NCI-H82 treated with DMSO at 0.1 percent for 48 hours (cell line): ENCODE measurements at regions not wholly inside any gene's neighbourhood (a gene's known extent, or its start where the extent isn't known, plus 50 kb on each side); places are given as distances from the start of the nearest gene placed in this dataset.

Experiments used
- DNase-seq: peaks from one replicate; lab custom pipeline; 2025; ENCODE audit not compliant: unreplicated experiment; lab: John Stamatoyannopoulos, UW

GRCh38 chr20:58600756-58601155, 50.3 kb upstream of the STX16 start:
- no peak for DNase-seq

DNA sequence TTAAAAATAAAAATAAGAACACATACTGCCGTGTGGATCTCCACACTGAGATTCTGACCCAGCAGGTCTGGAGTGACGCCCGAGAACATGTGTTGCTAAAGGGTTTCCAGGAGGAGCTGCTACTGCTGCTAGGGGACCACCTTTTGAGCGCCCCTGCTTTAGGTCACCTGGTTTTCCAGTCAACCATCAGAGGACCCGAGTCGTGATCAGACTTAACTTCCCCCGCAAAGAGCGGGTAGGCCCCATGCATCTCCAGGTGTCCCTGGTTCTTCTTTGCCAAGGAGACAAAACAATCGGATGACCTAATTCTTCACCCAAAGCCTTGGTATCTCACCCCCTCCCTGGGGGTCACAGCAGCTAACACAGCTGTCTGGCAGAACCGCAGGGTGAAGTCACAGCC, 51.1 kb upstream of the STX16 start:
- DNase-seq = no peak

DNA sequence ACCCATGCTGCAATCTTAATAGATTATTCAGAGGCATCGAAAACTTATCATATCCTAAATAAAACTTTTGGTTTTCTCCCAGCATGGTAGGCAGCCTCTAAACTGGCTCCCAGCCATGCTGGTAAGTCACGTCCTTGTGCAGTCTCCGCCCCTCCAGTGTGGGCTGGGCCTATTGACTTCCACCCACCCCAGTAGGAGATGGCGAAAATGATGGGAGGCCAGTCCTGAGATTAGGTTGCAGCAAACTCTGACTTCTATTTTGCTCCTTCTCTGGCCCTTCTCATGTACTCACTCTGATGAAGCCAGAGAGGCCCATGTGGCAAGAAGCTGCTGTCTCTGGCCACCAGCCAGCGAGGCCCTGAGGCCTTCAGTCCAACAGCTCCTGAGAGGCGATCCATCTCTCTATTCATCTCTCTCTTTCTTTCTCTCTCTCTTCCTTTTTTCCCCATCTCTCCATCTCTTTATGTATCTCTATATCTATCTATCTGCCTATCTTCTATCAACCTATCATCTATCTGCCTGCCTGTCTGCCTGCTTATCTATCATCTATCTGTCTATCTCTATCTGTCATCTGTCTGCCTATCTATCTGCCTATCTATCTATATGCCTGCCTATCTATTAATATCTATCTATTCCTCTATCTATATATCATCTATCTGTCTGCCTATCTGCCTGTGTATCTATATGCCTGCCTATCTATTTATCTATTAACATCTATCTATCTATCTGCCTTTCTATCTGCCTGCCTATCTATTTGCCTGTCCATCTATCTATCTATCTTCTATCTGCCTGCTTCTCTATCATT, 52.7 kb upstream of the STX16 start:
- no peak for DNase-seq

DNA sequence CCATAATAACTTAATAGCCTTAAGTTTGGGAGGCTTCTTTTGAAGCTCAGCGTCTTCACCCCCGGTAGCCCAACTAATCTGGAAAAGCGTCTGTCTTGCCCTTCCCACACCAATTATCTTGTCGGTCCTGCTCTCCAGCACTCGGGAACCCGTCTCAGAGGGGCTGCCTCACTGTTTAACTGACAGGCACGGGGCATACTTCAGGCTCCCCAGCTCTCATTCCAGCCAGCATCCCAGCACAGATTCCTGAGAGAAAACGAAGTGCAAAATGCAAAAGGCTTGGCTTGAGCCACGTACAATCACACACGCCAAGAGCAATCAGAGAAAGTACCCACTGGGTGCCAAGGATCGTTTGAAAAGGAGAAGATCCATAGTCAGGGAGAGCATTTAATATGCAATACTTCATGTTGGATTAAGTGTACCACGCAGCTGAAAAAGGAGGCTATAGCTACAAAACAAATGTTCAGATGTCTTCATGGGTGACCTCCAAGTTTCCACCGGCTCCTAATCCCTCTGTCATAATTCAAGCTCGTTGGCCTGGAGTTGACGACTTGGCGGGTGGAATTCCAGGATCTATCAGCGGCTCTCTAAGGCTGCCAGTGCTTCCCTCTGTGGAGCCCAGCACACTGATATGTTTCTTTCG, 53.7 kb upstream of the STX16 start:
- peak; percentile 52 for DNase-seq

DNA sequence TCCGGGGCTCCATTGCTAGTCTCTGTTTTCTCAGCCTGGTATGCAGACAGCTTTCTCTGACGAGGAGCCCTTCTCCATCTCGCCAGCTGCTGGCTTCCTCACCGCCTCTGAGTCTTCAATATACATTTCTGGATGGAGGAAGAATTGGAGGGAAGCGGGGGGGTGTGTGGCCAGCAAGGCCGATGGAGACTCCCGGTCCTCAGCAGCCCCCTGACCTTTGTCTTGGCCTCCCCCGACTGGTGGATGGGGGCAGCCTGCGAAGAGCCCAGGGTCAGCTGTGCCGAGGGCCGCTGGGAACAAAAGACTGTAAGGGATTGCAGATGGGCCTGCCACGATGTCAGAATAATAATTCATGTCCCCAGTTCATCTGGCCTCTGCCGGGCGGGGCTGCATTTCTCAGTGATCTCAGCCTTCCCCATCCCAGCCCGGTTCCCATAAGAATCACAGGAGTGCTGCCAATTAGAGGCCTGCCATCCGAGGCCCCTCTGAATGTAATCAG, 54.3 kb upstream of the STX16 start:
- DNase-seq = peak; percentile 97

GRCh38 chr20:58596244-58596643, 54.8 kb upstream of the STX16 start:
- no peak for DNase-seq

DNA sequence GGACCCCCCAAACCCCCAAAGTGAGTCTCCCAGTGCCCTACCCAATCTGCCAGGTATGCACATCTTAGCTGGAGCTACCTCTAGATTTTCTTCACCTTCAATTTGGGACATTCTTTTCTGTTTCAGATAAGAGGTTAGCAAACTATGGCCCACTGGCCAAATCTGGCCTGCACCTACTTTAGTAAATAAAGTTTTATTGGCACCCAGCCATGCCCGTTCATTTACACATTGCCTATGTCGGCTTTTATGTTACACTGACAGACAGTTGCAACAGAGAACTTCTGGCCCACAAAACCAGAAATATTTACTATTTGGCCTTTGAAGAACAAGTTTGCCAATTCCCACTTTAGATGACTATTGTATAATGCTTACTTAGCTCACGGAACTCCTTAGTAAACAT, 55.9 kb upstream of the STX16 start:
- DNase-seq = no peak

- no peak for DNase-seq
Measured at GRCh38 chr20:58593880-58594638, 57.0 kb upstream of the STX16 start.

DNA sequence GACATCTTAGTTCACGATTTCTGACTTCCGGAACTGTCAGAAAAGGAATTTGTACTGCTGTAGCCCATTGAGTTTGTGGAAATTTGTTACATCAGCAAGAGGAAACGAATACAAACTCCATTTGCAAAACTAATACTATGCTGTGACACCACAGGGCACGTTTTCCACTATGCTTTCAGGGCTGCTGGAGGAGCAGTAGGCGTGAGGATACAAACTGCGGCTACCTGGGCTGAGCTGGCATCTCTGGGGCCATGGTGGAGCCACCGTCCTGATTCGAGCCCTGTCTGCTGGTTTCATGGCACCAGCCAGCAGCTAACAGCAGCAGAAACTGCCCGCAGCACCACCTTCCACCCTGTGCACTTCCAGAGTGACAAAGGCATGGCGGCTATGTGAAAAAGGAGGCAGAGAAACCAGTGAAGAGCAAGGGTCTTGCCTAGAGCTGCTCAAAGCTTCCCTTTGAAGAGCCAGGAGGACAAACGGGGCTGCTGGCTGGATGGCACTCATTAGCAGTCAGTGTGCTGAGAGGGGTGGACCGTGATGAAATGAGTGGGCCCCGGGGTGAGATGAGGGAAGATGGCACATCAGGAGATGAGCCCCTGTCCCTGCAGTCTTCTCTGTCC, 58.9 kb upstream of the STX16 start:
- no peak for DNase-seq

DNA sequence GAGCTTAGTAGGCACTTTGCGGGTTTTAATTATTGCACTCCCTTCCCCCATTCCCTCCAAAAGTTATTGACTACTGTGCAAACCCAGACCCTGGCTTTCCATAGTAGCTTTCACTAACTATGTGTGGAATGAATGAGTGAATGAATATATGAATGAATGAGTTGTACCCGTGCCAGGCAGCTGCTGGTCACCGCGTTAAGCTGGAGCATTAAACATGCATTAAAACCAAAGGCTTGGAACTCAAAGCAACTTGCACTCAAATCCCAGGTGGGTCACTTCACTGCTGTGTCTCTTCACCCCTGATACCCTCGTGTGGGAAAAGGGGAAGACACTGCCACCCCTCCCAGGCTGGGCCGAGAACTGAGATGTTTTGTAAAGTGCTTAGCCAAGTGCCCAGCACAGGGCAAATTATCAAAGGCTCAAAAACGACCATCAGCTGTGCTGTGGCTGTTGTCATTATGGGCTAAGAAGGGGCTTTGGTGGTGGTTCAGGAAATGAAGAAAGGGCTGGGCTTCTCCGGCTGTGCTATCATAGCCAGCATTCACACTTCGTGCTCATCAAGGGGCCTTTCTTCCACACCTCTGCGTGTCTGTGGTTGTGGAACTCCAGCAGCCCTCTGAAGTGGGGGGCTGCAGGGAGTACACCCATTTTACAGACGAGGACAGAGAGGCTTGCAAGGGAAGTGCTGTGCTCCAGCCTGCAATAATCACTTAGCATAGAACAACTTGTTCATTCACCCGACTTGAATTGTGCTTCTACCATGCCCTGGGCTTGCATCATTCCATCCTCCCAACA, 60.2 kb upstream of the STX16 start:
- DNase-seq = no peak

DNA sequence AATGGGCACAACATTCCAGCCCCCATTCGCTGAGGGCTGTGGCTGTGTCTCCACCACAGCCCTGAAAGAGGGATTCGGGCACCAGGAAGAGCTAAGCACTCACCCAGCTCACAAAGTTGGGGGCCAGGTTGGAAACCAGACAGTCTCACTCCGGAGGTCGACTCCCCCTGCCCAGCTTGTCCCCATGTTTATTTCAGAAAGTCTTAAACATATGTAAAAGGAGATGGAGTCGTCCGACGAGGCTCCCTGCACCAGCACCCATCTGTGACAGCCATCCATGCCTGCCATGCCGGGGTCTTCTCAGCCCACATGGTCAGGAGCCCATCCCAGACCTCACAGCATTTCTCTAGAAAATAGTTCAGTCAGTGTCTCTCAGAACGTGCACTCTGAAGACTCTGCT, 63.6 kb upstream of the STX16 start:
- DNase-seq = no peak

DNA sequence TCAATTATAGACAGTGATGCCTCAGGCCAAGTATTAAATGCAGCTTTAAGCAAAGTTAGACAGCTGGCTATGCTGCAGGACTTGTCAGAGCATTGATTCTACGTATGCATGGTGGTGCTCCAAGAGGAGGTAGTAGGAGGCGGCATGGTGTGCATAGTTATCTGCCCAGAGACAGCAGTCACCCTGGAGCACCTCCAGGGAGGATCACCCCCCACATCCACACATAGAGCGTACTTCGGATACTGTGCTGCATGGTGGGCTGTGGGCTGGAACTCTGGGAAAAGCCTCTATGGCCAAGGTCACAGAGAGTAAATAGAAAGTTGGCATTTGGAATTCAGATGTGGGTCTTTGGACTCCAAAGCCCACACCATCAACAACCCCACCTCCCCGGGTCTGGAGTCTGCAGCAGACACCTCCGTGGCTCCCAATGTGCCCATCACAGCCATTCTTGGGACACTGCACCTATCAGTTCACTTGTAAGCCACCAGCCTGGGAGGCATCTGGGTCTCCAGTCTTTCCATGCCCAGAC, 64.5 kb upstream of the STX16 start:
- no peak for DNase-seq

GRCh38 chr20:58585753-58586540, 65.1 kb upstream of the STX16 start:
- DNase-seq = no peak

- no peak for DNase-seq
Measured at GRCh38 chr20:58584881-58585752, 66.0 kb upstream of the STX16 start.

- DNase-seq = no peak
Measured at GRCh38 chr20:58584051-58584824, 66.8 kb upstream of the STX16 start.

- DNase-seq = no peak
Measured at GRCh38 chr20:58583586-58583985, 67.5 kb upstream of the STX16 start.

DNA sequence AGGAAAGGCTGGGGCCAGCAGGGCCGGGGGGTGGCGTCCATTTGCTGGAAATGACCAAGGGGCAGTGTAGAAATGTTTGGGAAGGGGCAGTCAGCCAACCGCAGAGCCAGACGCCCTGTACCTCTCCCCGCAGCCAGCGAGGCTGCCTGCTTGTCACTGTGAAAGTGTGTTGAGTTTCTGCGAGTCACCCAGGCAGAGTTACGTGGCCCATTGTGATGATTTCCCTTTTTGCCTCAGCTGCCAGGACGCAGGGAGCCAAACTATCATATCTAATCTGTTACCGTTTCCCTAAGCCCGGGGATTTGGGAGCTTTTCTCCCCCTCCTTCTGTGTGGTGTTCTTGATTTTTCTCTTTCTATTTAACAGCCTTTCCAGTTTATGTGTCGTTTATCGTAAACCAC, 67.9 kb upstream of the STX16 start:
- DNase-seq = peak; percentile 25

GRCh38 chr20:58580474-58580835, 65.3 kb upstream of the APCDD1L start:
- DNase-seq = no peak
